ENCODE measurements at regions not wholly inside any gene's neighbourhood (a gene's known extent, or its start where the extent isn't known, plus 50 kb on each side); places are given as distances from the start of the nearest gene placed in this dataset.

DNA sequence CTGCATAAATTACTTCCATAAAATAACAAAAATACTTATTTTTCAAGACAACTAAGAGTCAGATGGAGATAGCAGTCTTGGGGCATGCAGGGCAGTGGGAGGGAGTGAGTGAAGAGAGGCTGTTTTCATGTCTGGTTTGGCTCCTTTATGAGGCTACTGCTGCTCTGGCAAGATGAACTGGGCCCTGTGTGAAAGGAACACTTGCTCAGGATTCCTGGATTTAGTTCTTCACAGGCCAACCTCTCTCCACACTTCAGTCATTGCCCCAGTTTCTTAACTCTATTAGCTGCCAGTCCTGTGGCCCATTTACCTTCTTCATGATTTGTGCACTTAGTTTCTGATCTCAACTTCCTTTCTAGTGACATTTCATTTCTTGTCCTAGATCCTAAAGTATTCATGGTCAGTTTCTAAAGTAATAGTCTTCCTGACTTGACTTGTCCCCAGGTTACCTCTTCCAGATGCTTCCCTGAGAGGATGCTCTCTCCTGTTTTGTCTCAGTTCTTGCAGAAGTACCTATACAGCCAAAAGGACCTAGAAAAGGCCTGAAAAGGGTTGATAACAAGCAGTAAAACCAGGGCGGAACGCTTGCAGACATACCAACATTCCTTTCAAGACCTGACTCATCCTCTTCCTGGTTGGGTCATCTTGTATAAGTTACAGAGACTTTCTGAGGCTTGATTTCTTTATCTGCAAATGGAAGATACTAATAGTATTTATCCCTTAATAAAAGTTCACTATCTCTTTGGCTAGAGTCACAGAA is 77.0 kb upstream of the ZFAND5 start:
- no peaks in the 10 kb centered on the region for H3K79me2 ChIP-seq (ENCODE audit: insufficient read depth, low read length)
- H2AFZ ChIP-seq (ENCODE audit: low read length): no peak overlapping the region
- DNase-seq (ENCODE audit: low spot score) (peak; percentile 41), FAIRE-seq (no peak), ATAC-seq (no peak)
- no peaks in the 10 kb centered on the region for H3K36me3 ChIP-seq (replicated peaks in 1 of 2; ENCODE audit: control insufficient read depth in 1 of 2, insufficient read depth in 2 of 2, low read length in 2 of 2)
- POLR2A ChIA-PET: no interaction called here
- TF ChIP-seq FOSL2 (CRISPR knock-in tag; IDR thresholded peaks at IDR 0.05): peak; percentile 45; the same call in 1 of the 2 replicates
- no peak for TF ChIP-seq SNRNP70 (IDR thresholded peaks at IDR 0.05; ENCODE audit: low read depth, low read length)
- H3K9ac ChIP-seq (ENCODE audit: insufficient read depth, low read depth, low read length): no peak overlapping the region
- H3K27me3 ChIP-seq (ENCODE audit: control insufficient read depth in 1 of 2, insufficient read depth in 2 of 2, low read length in 2 of 2): no peaks in the 10 kb centered on the region
- intact Hi-C loops (cut with micrococcal nuclease; ENCODE audit: unreplicated experiment): loop anchor here (5.0 kb wide), 1 partner anchor 150 kb away; no protein-coding TSS in a partner anchor
- H4K20me1 ChIP-seq (ENCODE audit: insufficient read depth, low read length): no peaks in the 10 kb centered on the region
- WGBS (ENCODE audit: low lambda C conversion rate): 3% methylated on average over 2 of the region's 2 CpGs
- no peak overlapping the region for H3K4me3 ChIP-seq (replicated peaks in 1 of 3; ENCODE audit: insufficient read depth in 1 of 3, low read depth in 2 of 3, low read length in 3 of 3)
- CTCF ChIA-PET (ENCODE audit: low intra/inter-chr PET ratio, low total read pairs): no interaction called here
- no peaks in the 10 kb centered on the region for H3K9me3 ChIP-seq (ENCODE audit: low read length)
- no TSS peak for BruUV-seq (replicated peaks)
- in situ Hi-C loops (cut with HindIII; ENCODE audit: extremely low pct_ligation_motif_present, low pct_unique_long_range_greater_than_20kb): no loop called here
- H3K4me2 ChIP-seq (ENCODE audit: low read depth, low read length): no peak overlapping the region
- H3K4me1 ChIP-seq (ENCODE audit: insufficient read depth, low read length): peaks cover 6% of the 10 kb centered on the region; the same call in 1 of the 2 replicates
- no peak overlapping the region for H3K27ac ChIP-seq (ENCODE audit: extremely low read length, insufficient read depth, low read length)

DNA sequence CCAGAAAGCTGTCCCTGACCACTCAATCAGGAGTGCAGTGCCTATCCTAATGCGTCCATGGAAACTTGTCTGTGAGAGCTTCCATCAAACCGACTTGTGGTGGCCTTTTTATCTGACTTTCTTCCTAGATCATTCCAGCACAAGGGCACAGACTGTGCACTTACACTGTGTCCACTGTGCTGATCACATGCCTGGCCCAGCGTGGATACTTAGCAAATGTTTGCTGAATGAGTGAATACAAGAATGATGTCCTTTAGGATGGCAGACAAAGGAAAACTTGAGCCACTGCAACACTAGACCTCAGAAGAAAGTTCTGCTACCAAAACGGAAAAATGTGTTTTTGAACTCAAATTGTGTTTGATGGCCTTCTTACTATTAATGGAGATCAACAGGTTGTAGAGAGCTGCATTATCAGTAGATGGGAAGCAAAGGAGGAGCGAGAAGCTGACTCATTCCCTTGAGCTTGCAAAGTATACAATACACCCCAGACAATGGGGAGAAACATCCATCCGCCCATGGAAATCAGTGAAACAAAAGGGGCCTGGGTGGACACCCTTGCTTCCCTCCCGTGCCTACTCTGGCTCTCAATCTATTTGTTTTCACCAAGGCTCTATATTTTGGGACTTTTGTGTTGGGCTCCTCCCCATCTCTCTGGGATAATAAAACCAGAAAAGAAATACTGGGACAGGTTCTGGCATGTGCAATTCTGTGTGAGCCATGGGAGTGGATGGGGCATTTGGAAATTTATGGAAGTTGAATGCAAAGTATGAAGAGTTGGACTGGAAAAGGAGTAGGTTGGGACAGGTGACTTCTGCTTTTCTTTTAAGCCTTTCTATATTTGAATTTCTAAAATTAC is 76.2 kb upstream of the ZFAND5 start:
- H3K9ac ChIP-seq (ENCODE audit: insufficient read depth, low read depth, low read length): no peak overlapping the region
- H3K4me1 ChIP-seq (ENCODE audit: insufficient read depth, low read length): peaks cover 6% of the 10 kb centered on the region; the same call in 1 of the 2 replicates

More for the DNA sequence above, 76.2 kb upstream of the ZFAND5 start:
- no TSS peak for BruUV-seq (replicated peaks)
- WGBS (ENCODE audit: low lambda C conversion rate): 12% methylated on average over 7 of the region's 7 CpGs
- Histone ChIP-seq H4K20me1 (ENCODE audit: insufficient read depth, low read length) (no peaks in the 10 kb centered on the region), H3K27me3 (ENCODE audit: control insufficient read depth in 1 of 2, insufficient read depth in 2 of 2, low read length in 2 of 2) (no peaks in the 10 kb centered on the region), H3K27ac (ENCODE audit: extremely low read length, insufficient read depth, low read length) (no peak overlapping the region), H3K36me3 (replicated peaks in 1 of 2; ENCODE audit: control insufficient read depth in 1 of 2, insufficient read depth in 2 of 2, low read length in 2 of 2) (no peaks in the 10 kb centered on the region), H2AFZ (ENCODE audit: low read length) (no peak overlapping the region), H3K79me2 (ENCODE audit: insufficient read depth, low read length) (no peaks in the 10 kb centered on the region), H3K4me3 (replicated peaks in 1 of 3; ENCODE audit: insufficient read depth in 1 of 3, low read depth in 2 of 3, low read length in 3 of 3) (no peak overlapping the region), H3K9me3 (ENCODE audit: low read length) (no peaks in the 10 kb centered on the region), H3K4me2 (ENCODE audit: low read depth, low read length) (no peak overlapping the region)
- DNase-seq (ENCODE audit: low spot score): peak; percentile 33
- intact Hi-C loops (cut with micrococcal nuclease; ENCODE audit: unreplicated experiment) (loop anchor here (5.0 kb wide), 1 partner anchor 149 kb away; no protein-coding TSS in a partner anchor), in situ Hi-C loops (cut with HindIII; ENCODE audit: extremely low pct_ligation_motif_present, low pct_unique_long_range_greater_than_20kb) (no loop called here)
- no peak for FAIRE-seq
- TF ChIP-seq SSRP1 (CRISPR knock-in tag; IDR thresholded peaks at IDR 0.05): no peak
- TF ChIP-seq, protein P1, sequence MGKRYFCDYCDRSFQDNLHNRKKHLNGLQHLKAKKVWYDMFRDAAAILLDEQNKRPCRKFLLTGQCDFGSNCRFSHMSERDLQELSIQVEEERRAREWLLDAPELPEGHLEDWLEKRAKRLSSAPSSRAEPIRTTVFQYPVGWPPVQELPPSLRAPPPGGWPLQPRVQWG (CRISPR knock-in tag; IDR thresholded peaks at IDR 0.05; ENCODE audit: borderline replicate concordance, low read depth): no peak
- no peak for TF ChIP-seq ZNF317 (CRISPR knock-in tag; IDR thresholded peaks at IDR 0.05)
- no peak for TF ChIP-seq ARHGAP35 (CRISPR knock-in tag; IDR thresholded peaks at IDR 0.05; ENCODE audit: borderline replicate concordance)
- no peak for TF ChIP-seq HIVEP1 (CRISPR knock-in tag; IDR thresholded peaks at IDR 0.05)
- TF ChIP-seq, protein P2, sequence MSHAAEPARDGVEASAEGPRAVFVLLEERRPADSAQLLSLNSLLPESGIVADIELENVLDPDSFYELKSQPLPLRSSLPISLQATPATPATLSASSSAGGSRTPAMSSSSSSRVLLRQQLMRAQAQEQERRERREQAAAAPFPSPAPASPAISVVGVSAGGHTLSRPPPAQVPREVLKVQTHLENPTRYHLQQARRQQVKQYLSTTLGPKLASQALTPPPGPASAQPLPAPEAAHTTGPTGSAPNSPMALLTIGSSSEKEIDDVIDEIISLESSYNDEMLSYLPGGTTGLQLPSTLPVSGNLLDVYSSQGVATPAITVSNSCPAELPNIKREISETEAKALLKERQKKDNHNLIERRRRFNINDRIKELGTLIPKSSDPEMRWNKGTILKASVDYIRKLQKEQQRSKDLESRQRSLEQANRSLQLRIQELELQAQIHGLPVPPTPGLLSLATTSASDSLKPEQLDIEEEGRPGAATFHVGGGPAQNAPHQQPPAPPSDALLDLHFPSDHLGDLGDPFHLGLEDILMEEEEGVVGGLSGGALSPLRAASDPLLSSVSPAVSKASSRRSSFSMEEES (CRISPR knock-in tag; IDR thresholded peaks at IDR 0.05): peak; percentile 33; the same call in 1 of the 2 replicates
- TF ChIP-seq FOSL2 (CRISPR knock-in tag; IDR thresholded peaks at IDR 0.05): 0 out of 2 replicates have a peak, but pooled peaks have one; percentile 19
- no peak for TF ChIP-seq ZKSCAN1 (IDR thresholded peaks at IDR 0.05; ENCODE audit: low read length)
- TF ChIP-seq, protein P3, sequence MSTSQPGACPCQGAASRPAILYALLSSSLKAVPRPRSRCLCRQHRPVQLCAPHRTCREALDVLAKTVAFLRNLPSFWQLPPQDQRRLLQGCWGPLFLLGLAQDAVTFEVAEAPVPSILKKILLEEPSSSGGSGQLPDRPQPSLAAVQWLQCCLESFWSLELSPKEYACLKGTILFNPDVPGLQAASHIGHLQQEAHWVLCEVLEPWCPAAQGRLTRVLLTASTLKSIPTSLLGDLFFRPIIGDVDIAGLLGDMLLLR (CRISPR knock-in tag; IDR thresholded peaks at IDR 0.05): no peak
- ChIA-PET POLR2A (no interaction called here), CTCF (ENCODE audit: low intra/inter-chr PET ratio, low total read pairs) (no interaction called here)
- peak; percentile 34; the same call in 2 of the 3 replicates for ATAC-seq
